Right lobe of liver (tissue), 4 donors: ENCODE measurements at regions not wholly inside any gene's neighbourhood (a gene's known extent, or its start where the extent isn't known, plus 50 kb on each side); places are given as distances from the start of the nearest gene placed in this dataset.

Experiments
- POLR2A ChIP-seq: fragments of 450-650 bp; IDR thresholded peaks from one replicate; pipeline ENCODE4 v1.6.1; 2017; ENCODE audit warnings: antibody characterized with exemption, mild to moderate bottlenecking
- TF ChIP-seq, protein P1 (sequence below), 4 donors: fragments of 200-600 bp in 3 of 4; fragments of 450-650 bp in 1 of 4; IDR thresholded peaks; one replicate each; pipeline versions ENCODE4 v1.5.1 to v1.8.0; 2016 to 2022; ENCODE audit warnings: antibody characterized with exemption in 4 of 4, mild to moderate bottlenecking in 2 of 4
- donor health status: DM: no; HTN: no; CAD: no.
- donor health status: DM: no; HTN: no; CAD: no.
- donor health status: DM: no; HTN: yes; CAD: no.

GRCh38 chr1:104463126-104463697 is 713.5 kb downstream of the AMY1C start:
- TF ChIP-seq, protein P1, sequence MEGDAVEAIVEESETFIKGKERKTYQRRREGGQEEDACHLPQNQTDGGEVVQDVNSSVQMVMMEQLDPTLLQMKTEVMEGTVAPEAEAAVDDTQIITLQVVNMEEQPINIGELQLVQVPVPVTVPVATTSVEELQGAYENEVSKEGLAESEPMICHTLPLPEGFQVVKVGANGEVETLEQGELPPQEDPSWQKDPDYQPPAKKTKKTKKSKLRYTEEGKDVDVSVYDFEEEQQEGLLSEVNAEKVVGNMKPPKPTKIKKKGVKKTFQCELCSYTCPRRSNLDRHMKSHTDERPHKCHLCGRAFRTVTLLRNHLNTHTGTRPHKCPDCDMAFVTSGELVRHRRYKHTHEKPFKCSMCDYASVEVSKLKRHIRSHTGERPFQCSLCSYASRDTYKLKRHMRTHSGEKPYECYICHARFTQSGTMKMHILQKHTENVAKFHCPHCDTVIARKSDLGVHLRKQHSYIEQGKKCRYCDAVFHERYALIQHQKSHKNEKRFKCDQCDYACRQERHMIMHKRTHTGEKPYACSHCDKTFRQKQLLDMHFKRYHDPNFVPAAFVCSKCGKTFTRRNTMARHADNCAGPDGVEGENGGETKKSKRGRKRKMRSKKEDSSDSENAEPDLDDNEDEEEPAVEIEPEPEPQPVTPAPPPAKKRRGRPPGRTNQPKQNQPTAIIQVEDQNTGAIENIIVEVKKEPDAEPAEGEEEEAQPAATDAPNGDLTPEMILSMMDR (IDR thresholded peaks at IDR 0.05) = no peak
- TF ChIP-seq POLR2A = no peak
